GM21423 (cell line): ENCODE measurements at regions not wholly inside any gene's neighbourhood (a gene's known extent, or its start where the extent isn't known, plus 50 kb on each side); places are given as distances from the start of the nearest gene placed in this dataset.

Source experiments
- ATAC-seq: cut with Tn5 transposase; IDR thresholded peaks from one replicate; pipeline ENCODE4 v1.9.1; 2021; ENCODE audit warnings: mild to moderate bottlenecking, moderate library complexity; ENCODE audit not compliant: unreplicated experiment

DNA sequence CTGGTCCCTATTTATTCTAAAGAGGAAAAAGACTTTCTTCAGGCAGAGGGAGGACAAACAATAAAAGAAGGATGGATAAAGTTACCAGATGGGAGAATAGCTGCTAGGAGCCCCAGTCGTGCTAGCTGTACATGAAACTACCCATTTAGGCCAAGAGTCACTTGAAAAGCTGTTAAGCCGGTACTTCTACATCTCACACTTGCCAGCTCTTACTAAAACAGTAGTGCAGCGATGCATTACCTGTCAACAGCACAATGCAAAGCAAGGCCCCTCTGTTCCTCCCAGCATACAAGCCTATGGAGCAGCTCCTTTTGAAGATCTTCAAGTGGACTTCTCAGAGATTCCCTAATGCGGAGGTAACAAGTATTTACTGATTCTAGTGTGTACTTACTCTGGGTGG lies 1138.8 kb downstream of the ARAP2 start:
- no peak for ATAC-seq

DNA sequence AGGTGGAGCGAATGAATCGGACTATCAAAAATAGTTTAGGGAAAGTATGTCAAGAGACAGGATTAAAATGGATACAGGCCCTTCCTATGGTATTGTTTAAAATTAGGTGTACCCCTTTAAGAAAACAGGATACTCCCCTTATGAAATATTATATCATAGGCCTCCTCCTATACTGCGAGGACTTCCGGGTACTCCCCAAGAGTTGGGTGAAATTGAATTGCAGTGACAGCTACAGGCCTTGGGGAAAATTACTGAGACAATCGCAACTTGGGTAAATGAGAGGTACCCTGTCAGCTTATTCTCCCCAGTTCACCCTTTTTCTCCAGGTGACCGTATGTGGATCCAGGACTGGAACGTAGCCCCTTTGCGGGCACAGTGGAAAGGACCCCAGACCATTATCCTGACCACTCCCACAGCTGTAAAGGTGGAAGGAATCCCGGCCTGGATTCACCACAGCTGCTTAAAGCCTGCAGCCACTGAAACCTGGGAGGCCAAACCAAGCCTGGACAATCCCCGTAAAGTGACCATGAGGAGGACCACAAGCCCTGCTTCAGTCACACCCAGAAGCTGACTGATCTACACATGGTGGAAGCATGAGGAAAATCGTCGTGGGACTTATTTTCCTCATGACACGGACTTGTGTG lies 1138.1 kb downstream of the ARAP2 start:
- no peak for ATAC-seq

GRCh38 chr4:35124106-35124505 lies 1120.2 kb downstream of the ARAP2 start:
- ATAC-seq: no peak

DNA sequence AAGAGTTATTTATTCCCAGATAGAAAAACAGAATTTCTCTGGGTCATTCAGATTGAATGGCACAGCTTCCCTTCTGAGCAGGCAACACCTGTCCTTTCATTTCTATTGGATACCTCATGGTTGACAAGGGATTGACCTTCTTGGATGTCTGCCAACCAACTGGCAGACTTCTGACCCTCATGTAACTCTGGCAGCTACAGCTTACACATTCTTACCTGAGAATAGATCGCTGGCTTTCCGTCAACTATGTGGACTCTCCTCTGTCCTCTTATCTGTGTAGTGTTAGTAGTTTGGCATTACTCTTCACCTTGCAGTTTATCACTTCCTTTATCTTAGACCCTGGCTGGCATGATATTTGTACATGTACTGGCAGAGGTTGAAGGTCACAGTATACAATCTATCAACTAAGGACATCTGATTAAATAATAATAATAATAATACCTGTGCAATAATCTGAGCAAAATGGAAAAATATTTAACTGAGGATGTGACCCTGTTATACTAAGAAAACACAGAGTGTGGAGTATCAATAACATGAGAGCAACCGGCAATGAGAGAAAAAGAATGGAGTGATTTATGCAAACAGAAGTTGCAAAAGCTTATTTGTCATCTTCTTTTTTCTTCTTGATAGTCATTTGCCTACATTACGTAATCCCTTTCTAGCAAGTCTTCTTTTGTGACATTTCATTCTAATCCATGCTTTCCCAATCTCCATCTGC lies 1118.2 kb downstream of the ARAP2 start:
- no peak for ATAC-seq

GRCh38 chr4:35138449-35138848 lies 1105.9 kb downstream of the ARAP2 start:
- ATAC-seq: no peak

GRCh38 chr4:35147761-35148160 lies 1096.6 kb downstream of the ARAP2 start:
- ATAC-seq: no peak

DNA sequence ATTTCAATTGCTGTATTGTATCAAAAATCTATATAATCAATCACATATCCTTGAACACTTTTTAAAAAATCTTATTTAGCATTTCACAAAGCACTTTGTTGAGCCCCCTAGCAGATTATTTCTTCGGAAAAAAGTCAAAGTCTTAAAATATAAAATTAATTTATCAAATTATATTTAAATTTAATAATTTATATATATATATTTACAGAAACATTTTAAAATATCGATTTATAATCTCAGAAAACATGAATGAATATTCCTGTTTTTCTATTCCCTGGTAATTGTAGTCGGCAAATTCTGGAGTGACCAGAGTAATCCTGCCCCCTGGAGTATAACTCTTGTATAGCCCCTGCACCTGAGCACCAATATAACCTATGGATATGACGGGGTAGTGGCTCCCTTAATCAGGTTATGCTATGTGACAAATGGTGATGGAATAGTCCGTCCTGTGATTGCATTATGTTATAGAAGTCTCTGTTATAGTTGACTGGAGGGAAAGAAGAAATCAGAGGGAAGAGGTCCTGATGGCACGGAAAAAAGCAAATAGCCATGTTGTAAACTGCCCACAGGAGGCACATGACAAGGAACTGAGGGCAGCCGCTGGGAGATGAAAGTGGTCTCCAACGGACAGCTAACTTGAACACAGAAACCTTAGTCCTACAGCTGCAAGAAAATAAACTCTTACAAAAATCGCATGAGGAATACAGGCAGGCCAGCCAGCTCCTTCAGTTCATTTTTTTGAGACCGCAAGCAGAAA lies 1092.3 kb downstream of the ARAP2 start:
- ATAC-seq: no peak

DNA sequence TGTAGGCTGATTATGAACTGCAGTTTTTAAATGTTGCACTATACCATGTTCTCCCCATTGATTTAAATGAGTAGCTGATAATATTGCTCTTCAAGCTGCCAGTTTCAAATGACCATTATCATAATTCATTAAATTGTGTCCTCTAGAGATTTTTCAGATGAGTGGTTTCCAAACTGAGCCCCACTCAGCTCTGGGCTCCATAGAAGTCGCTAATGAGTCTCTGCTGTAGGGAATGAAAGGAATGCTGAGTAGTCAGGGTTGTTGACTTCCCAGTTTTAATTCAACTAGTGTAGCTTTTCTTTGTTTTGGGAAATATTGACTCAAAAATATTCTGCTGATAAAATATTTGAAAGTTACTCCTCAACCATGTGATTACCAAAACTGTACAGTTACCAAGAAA lies 1081.1 kb downstream of the ARAP2 start:
- ATAC-seq: no peak

DNA sequence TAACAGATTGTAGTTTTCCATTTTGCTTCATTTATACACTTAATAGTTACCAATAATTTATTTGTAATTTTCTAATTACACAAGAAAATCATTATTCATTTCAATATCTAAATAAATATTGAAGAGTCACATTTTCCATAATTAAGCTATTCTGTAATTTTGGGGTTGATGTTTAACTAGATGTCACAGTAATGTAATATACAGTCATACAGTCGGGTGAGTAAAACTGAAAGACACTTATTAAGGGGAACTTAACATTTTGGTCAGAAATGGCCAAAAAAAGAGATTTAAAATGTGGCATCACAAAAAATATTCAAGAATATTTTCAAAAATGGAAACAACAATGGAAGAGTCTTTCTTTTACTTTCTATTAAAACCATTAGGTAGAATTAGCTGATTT lies 1080.3 kb downstream of the ARAP2 start:
- ATAC-seq: no peak

DNA sequence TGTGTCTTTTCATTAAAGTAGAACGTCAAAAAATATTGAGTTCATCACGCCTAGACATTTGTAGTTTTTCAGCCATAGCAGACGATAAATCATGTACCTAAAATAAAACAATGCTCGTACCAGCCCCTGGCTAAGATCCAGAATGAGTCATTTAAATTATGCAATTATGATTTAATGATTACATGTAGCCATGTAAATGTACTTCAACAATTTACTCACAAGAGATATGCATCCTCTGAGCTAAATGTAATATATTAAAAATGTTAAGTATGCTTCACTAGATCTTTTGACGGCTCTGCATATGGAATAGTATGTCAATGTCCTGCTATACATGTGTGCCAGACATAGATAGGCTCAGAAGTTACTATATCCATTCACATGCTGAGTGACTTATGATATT lies 1077.8 kb downstream of the ARAP2 start:
- ATAC-seq: no peak

DNA sequence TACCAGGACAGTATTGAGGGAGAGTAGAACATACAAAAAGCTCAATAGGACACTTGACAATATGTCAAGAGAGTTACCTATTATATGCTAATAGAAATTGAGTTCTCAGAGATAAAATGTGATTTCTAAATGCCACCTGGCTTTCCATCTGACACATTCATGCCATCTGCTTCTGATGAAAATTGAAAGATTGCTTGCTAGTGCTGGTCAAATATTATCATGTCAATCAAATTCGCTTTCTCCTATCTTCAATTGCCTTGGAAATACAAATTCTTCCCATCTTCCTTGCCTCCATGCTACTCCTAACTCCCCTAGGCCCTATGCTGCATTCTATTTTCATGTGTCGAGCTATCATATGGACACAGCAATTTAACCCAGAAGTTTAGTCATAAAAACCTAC lies 1076.9 kb downstream of the ARAP2 start:
- no peak for ATAC-seq

DNA sequence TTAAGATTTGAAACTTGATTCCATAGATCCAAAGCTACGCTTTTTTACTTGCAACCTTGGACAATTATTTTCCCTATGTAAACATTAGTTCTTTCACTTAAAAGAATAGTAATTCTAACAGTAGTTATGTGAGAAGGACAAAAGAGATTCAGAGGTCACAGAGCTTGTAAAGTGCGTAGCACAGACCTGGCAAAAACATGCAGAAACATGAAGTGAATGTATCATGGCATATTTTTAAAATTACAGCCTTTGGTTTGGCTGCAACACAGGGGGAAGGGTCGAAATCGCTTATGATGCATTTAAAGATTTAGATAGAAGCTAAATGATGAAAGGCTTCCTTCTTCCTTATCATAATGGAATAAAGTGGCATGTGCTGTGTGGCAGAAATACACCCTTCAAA lies 1068.8 kb downstream of the ARAP2 start:
- ATAC-seq: no peak

GRCh38 chr4:35175894-35176293 lies 1068.4 kb downstream of the ARAP2 start:
- no peak for ATAC-seq

- ATAC-seq: no peak
These were observed 1061.9 kb downstream of the ARAP2 start for GRCh38 chr4:35182451-35182850.

DNA sequence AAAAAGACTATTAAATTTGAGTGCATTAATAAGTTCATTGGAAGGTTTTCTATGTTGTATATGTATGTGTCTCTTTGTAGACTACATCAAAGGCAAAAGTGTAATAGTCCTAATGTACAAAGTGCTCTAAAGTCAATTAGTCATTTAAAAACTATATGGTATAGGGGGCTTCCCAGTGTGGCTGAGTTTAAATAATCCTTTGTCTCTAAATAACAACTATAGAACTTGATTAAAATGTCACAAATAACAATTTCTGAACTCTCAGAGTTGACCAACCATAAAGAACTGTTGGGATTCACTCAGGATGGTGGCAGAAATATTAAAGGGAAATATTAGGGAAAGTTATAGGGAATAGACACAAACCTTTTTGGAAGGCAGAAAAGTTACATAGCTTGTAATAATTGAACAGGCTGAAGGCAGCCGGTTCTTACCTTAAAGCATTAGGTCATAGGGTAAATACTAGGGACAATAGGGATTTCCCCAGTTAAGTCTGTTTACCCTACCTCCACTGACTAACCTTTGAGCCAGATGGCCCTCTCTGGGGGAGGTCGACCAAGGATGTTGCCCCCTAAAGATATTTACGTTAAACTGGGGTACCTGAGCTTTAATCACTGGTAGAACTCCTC lies 1054.2 kb downstream of the ARAP2 start:
- no peak for ATAC-seq

DNA sequence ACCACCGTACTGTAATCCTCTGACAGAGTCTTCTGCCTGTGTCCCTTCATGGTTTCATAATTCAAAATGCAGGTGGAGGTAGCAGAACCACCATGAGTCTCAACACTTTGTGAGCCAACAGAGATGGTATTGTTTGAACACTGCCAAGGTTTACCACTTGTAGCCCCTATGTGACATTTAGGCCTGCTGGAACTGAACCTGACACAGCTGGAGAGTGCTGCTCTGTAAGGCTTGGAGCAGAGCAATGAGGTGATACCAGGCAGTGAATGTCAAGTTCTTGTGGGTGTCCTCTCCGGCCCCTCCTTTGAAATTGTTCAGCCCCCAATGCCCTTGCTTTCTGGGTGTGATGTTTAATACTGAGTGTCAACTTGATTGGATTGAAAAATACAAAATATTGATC lies 1042.9 kb downstream of the ARAP2 start:
- ATAC-seq: no peak

DNA sequence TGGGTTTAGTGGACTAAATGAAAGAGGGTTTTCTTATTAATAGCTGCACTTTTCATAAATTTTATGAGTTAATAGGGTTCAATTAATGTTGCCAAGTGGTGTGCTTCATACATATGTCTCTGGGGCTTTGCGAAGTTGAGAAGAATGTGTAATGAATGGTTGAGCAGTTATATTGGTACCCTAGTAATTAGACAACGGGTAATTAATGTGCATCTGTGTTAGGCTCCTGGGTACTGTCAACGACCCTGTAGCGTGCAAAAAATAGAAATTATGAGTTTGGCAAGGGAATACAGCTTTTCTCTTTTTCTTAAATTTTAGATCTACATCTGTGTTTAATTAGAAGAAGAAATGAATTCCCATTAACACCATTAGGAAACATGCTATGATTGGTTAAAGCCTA lies 1027.7 kb downstream of the ARAP2 start:
- ATAC-seq: no peak

- no peak for ATAC-seq
These were observed 1027.0 kb downstream of the ARAP2 start for GRCh38 chr4:35217331-35217730.

GRCh38 chr4:35228313-35228712 lies 1016.0 kb downstream of the ARAP2 start:
- no peak for ATAC-seq

GRCh38 chr4:35229021-35229420 lies 1015.3 kb downstream of the ARAP2 start:
- ATAC-seq: no peak

- no peak for ATAC-seq
These were observed 1006.4 kb downstream of the ARAP2 start for GRCh38 chr4:35237924-35238323.

DNA sequence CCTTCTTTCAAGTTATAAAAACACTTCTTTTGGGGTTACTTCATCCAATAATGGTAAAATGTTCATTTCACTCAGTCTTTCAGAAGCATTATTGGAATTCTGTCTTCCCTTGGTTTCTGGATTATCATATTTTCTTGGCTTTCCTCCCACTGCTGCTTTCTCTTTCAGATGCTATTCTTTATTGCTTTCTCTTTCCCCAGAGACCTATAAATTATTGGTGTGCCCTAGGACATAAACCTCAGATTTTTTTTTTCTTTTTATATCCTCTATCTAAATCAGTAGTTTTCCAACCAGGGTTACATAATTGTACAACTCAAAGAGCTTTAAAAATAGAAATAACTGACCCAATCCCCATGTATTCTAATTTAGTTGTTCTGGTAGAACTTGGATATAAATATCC lies 1005.5 kb downstream of the ARAP2 start:
- no peak for ATAC-seq
